Stimulated activated CD4-positive, alpha-beta T cell treated with anti-CD3 and anti-CD28 coated beads, Interleukin-12 subunit alpha, Interleukin-12 subunit beta, amount 100 ng/mL, for 48 hours (primary cell): ENCODE measurements at regions not wholly inside any gene's neighbourhood (a gene's known extent, or its start where the extent isn't known, plus 50 kb on each side); places are given as distances from the start of the nearest gene placed in this dataset.
"Not testable (repeated sequence)": the region's sequence is repeated elsewhere in the genome, so short reads cannot be mapped to it uniquely, and the experiment has no call there.

Source experiments
- DNase-seq, 3 donors: peaks; one replicate each; pipeline ENCODE4 v3.0.0-alpha.2; 2020; ENCODE audit warnings: low read depth in 2 of 3, low spot score in 1 of 3

GRCh38 chr3:177449360-177450006 lies 252.2 kb upstream of the TBL1XR1 start:
- no peak for DNase-seq

GRCh38 chr3:177451301-177451750 lies 254.0 kb upstream of the TBL1XR1 start:
- DNase-seq, result no peak

GRCh38 chr3:177451864-177452830 lies 254.9 kb upstream of the TBL1XR1 start:
- no peak for DNase-seq

- no peak for DNase-seq
Measured at GRCh38 chr3:177452831-177453450, 255.7 kb upstream of the TBL1XR1 start.

- DNase-seq, result no peak
Measured at GRCh38 chr3:177453451-177453844, 256.2 kb upstream of the TBL1XR1 start.

- DNase-seq, result not testable (repeated sequence)
Measured at GRCh38 chr3:177457204-177457603, 259.9 kb upstream of the TBL1XR1 start.

GRCh38 chr3:177459401-177459800 lies 262.1 kb upstream of the TBL1XR1 start:
- no peak for DNase-seq

GRCh38 chr3:177460047-177460446 lies 262.8 kb upstream of the TBL1XR1 start:
- DNase-seq, result no peak

- DNase-seq, result no peak
Measured at GRCh38 chr3:177461765-177462164, 264.5 kb upstream of the TBL1XR1 start.

GRCh38 chr3:177463341-177463740 lies 266.1 kb upstream of the TBL1XR1 start:
- DNase-seq, result not testable (repeated sequence)

GRCh38 chr3:177463863-177464262 lies 266.6 kb upstream of the TBL1XR1 start:
- no peak for DNase-seq

GRCh38 chr3:177464392-177465256 lies 267.3 kb upstream of the TBL1XR1 start:
- no peak for DNase-seq

- DNase-seq, result no peak
Measured at GRCh38 chr3:177465257-177465642, 268.0 kb upstream of the TBL1XR1 start.

- no peak for DNase-seq
Measured at GRCh38 chr3:177466074-177466473, 268.8 kb upstream of the TBL1XR1 start.

- DNase-seq, result not testable (repeated sequence)
Measured at GRCh38 chr3:177466622-177467021, 269.3 kb upstream of the TBL1XR1 start.

- DNase-seq, result no peak
Measured at GRCh38 chr3:177467247-177467985, 270.1 kb upstream of the TBL1XR1 start.

GRCh38 chr3:177468331-177468730 lies 271.0 kb upstream of the TBL1XR1 start:
- DNase-seq, result no peak

- no peak for DNase-seq
Measured at GRCh38 chr3:177468816-177469215, 271.5 kb upstream of the TBL1XR1 start.

- no peak for DNase-seq
Measured at GRCh38 chr3:177469216-177469615, 271.9 kb upstream of the TBL1XR1 start.
